K562 (cell line): ENCODE measurements at regions not wholly inside any gene's neighbourhood (a gene's known extent, or its start where the extent isn't known, plus 50 kb on each side); places are given as distances from the start of the nearest gene placed in this dataset.

ENCODE experiments used
- POLR2AphosphoS2 ChIP-seq: IDR thresholded peaks from 2 replicates; pipeline ENCODE4 v1.6.1; 2012; ENCODE audit warnings: low read length, improper control_type of control experiment
- SPI1 ChIP-seq: IDR thresholded peaks from 2 replicates; pipeline ENCODE4 v1.6.1; 2011; ENCODE audit warnings: low read depth, low read length, control low read depth, borderline replicate concordance
- TAF9B ChIP-seq: fragments of 450-650 bp; IDR thresholded peaks from 2 replicates; pipeline ENCODE4 v1.6.1; 2018; ENCODE audit warnings: mild to moderate bottlenecking; ENCODE audit not compliant: partially characterized antibody
- TGIF2 ChIP-seq: sonication (generic); formaldehyde crosslinking; IDR thresholded peaks from 2 replicates; pipeline ENCODE4 v1.8.1; 2022; ENCODE audit warnings: mild to moderate bottlenecking, missing genetic modification reagents, moderate library complexity

- TF ChIP-seq POLR2AphosphoS2 (no peak), TAF9B (no peak), TGIF2 (CRISPR knock-in tag) (no peak), SPI1 (no peak)
Measured at GRCh38 chr14:97219431-97220017, 422.3 kb downstream of the VRK1 start.
